NCI-H2227 treated with DMSO at 0.1 percent for 48 hours (cell line): ENCODE measurements at regions not wholly inside any gene's neighbourhood (a gene's known extent, or its start where the extent isn't known, plus 50 kb on each side); places are given as distances from the start of the nearest gene placed in this dataset.
"Not testable (repeated sequence)": the region's sequence is repeated elsewhere in the genome, so short reads cannot be mapped to it uniquely, and the experiment has no call there.

Experiments used
- DNase-seq: peaks from one replicate; lab custom pipeline; 2025; lab: John Stamatoyannopoulos, UW

DNA sequence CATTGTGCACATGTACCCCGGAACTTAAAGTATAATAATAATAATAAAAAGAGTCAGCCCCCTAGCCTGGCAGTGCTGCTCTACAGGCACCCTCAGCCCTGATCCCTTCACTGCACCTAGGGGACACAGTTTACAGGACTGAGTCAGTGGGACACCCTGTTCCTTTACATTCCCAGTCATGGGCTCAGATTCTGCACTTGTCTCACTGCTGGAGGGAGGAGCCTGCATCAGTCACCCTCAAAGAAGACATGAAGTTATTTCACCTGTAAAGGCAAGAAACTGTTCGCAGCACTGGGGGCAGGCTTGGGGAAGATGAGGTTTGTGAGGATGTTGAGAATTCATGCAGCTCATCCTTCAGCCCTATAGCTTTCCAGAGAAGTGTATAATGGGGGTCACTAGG is 50.7 kb upstream of the VPREB1 start:
- no peak for DNase-seq

DNA sequence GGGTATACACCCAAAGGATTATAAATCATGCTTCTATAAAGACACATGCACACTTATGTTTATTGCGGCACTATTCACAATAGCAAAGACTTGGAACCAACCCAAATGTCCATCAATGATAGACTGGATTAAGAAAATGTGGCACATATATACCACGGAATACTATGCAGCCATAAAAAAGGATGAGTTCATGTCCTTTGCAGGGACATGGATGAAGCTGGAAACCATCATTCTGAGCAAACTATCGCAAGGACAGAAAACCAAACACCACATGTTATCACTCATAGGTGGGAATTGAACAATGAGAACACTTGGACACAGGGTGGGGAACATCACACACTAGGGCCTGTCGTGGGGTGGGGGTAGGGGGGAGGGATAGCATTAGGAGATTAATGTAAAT is 51.1 kb upstream of the VPREB1 start:
- DNase-seq, result not testable (repeated sequence)

GRCh38 chr22:22193006-22193405 is 51.6 kb upstream of the VPREB1 start:
- DNase-seq, result not testable (repeated sequence)

DNA sequence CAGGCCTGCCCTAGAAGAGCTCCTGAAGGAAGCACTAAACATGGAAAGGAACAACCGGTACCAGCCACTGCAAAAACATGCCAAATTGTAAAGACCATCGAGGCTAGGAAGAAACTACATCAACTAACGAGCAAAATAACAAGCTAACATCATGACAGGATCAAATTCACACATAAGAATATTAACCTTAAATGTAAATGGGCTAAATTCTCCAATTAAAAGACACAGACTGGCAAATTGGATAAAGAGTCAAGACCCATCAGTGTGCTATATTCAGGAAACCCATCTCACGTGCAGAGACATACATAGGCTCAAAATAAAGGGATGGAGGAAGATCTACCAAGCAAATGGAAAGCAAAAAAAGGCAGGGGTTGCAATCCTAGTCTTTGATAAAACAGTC is 54.8 kb upstream of the VPREB1 start:
- not testable (repeated sequence) for DNase-seq

- DNase-seq, result not testable (repeated sequence)
Measured at GRCh38 chr22:22187863-22188262, 56.7 kb upstream of the VPREB1 start.

DNA sequence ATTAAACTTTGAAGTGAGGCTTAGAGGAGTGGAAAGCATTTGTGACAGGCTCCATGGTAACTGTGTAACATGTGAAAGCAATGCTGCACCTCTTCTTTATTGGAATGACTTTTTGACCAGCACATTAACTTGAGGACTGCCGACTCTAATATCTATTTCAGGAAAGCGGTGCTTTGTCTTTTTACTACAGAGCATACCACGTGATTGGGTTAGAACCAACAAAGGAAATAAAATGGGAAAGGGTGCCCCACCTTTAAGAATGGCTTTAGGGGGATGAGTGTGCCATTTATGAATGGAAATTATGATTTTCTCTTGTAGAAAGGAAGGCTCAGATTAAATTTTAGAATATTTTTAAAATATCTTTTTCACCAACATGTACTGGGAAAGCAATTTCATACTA is 57.3 kb upstream of the VPREB1 start:
- DNase-seq, result no peak

DNA sequence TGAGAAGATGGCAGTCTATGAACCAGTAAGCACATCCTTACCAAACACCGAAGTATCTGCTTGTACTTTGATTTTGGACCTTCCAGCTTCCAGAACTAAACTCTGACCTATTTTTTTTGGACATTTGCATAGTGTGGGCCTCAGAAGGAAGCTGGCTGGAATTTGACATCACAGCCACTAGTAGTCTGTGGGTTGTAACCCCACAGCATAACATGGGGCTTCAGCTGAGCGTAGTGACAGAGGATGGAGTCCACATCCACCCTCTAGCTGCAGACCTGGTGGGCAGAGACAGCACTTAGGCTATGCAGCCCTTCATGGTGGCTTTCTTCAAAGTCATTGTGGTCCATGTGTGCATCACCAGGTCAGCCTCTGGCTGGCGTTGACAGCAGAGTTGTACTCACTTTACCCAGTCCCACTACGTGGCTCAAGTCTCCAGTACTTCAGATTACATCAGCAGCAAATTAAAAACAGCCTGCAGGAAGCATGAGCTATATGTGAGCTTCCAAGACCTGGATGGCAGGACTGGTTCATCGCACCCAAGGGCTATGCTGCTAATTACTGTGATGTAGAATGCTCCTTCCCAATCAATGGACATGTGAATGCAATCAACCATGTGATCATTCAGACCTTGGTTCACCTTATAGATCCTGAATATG is 58.6 kb upstream of the VPREB1 start:
- no peak for DNase-seq

- no peak for DNase-seq
Measured at GRCh38 chr22:22185217-22185616, 59.4 kb upstream of the VPREB1 start.

- no peak for DNase-seq
Measured at GRCh38 chr22:22184277-22184807, 60.2 kb upstream of the VPREB1 start.

DNA sequence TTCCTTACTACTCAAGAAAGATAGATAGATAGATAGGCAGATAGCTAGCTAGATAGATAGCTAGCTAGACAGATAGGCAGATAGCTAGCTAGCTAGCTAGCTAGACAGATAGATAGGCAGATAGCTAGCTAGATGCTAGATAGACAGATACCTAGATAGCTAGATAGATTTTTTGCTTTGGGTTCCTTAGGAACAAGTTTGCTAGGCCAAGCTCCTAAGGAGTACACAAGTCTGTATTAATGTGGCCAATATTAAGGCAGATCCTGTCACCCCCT is 61.7 kb upstream of the VPREB1 start:
- no peak for DNase-seq

DNA sequence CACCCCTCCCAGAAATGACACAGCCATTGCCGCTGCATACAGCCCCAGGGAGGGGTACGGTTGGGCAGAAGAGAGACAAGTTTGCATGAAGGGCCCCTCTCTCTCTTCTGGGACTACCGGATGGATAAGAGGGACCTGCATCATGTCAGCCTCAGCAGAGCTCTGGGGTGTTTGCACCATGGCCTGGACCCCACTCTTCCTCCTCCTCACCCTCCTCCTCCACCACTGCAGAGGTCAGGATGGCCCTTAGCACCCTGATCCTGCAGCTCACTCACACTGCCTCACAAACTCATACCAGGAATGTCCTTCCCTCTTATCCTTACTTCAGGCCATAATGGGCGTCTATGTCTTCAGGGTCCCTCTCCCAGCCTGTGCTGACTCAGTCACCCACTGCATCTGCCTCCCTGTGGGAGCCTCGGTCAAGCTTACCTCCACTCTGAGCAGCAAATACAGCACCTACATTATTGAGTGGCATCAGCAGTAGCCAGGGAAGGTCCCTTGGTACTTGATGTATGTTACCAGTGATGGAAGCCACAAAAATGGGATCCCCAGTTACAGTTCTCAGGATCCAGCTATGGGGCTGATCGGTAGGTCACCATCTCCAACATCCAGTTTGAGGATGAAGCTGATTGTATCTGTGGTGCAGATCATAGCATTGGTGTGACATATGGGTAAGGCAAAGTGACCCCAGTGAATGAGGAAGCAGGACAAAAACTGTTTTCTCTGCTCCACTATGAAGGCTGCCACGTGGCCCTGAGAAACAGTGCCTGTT is 62.2 kb upstream of the VPREB1 start:
- no peak for DNase-seq

GRCh38 chr22:22181341-22181850 is 63.2 kb upstream of the VPREB1 start:
- no peak for DNase-seq

- no peak for DNase-seq
Measured at GRCh38 chr22:22180738-22181285, 63.8 kb upstream of the VPREB1 start.

- DNase-seq, result no peak
Measured at GRCh38 chr22:22179858-22180257, 64.7 kb upstream of the VPREB1 start.

DNA sequence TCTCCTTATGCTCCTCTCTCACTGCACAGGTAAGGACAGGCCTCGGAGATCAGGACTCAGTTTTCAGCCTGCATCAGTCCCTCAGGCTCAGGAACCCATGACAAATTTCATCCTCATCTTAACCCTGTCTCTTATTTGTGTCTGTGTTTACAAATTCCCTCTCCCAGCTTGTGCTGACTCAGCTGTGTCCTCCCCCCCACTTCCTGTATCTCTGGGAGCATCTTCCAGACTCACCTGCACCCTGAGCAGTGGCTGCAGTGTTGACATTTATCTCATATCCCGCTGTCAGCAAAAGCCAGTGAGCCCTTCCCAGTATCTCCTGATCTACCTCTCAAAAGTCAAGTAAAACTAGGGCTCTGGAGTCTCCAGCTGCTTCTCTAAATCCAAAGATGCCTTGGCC is 65.6 kb upstream of the VPREB1 start:
- no peak for DNase-seq

GRCh38 chr22:22178355-22178965 is 66.1 kb upstream of the VPREB1 start:
- no peak for DNase-seq

GRCh38 chr22:22176929-22177616 is 67.5 kb upstream of the VPREB1 start:
- DNase-seq, result no peak

GRCh38 chr22:22172896-22173628 is 71.5 kb upstream of the VPREB1 start:
- DNase-seq, result not testable (repeated sequence)

DNA sequence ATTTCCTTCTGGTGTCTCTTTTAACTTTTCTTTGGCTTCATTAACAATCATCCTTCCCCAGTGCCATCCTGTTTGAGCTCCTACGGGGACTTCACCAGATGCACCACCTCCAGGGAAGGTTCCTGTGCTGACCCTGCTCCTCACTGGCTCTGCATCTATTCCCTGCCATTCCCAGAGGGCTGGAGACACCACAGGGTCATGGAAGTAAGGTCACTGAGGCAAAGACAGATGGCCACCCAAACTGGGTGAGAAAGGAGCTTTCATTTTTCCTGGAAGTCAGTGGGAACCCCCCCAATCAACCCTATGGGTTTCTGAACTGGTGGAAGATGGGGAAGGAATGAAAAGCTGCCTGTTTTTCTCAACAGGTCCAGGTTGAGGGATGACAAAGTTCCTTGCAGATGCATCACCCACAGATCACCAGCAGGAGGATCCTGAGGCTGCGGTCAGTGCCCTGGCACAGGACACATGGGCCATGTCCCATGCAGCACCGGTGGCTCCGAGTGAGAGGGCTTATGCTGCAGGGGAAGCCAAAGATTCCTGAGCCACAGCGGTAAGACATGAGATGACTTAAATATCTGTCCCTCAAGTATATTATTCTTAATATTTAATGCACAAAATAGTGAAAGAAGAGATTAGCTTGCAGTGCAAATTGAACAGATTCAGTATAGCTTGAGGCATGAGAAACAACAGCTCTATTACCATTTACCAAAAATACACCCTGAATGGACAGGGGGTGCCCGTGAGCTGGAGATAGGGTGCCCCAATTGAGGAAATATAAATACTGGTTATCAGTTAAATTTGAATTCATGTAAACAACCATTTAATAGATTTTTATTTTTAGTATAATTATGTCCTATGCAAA is 73.0 kb upstream of the VPREB1 start:
- no peak for DNase-seq

DNA sequence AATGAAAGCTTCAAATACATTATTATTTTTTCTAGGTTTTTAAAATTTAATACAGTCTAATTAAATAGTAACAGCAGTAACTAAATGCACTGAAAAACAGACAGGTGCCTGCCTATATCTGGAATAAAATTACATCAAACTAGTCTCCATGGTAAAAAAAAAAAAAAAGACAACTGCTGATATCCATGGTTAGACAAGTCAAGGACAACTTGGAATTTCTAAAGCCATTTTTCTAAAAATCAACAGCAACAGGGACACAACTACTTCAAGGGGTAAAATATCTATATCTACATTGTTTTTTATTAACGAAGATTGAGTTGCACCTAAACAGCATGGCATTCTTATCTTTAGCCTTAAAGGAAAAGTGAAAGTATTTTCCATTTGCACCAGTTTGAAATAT is 74.7 kb upstream of the VPREB1 start:
- no peak for DNase-seq
